TTC549 (cell line): ENCODE measurements at regions not wholly inside any gene's neighbourhood (a gene's known extent, or its start where the extent isn't known, plus 50 kb on each side); places are given as distances from the start of the nearest gene placed in this dataset.

ENCODE experiments used
- FAIRE-seq: peaks from 2 replicates; lab custom pipeline; 2012; peaks lifted over from hg19 to GRCh38; lab: Jason Lieb, UNC

GRCh38 chr2:221073326-221074049 is 498.6 kb downstream of the EPHA4 start:
- FAIRE-seq = no peak

GRCh38 chr2:221074238-221074637 is 497.9 kb downstream of the EPHA4 start:
- FAIRE-seq = no peak

- no peak for FAIRE-seq
Measured at GRCh38 chr2:221075203-221075602, 496.9 kb downstream of the EPHA4 start.

- no peak for FAIRE-seq
Measured at GRCh38 chr2:221077251-221077650, 494.9 kb downstream of the EPHA4 start.

- FAIRE-seq = no peak
Measured at GRCh38 chr2:221077799-221078198, 494.3 kb downstream of the EPHA4 start.

- no peak for FAIRE-seq
Measured at GRCh38 chr2:221085341-221085900, 486.7 kb downstream of the EPHA4 start.

GRCh38 chr2:221085936-221086335 is 486.2 kb downstream of the EPHA4 start:
- FAIRE-seq = no peak

- FAIRE-seq = no peak
Measured at GRCh38 chr2:221087779-221088178, 484.3 kb downstream of the EPHA4 start.

GRCh38 chr2:221088506-221088905 is 483.6 kb downstream of the EPHA4 start:
- FAIRE-seq = no peak

- no peak for FAIRE-seq
Measured at GRCh38 chr2:221095356-221095755, 476.7 kb downstream of the EPHA4 start.

- FAIRE-seq = no peak
Measured at GRCh38 chr2:221096706-221097567, 475.2 kb downstream of the EPHA4 start.

- FAIRE-seq = no peak
Measured at GRCh38 chr2:221097568-221097915, 474.6 kb downstream of the EPHA4 start.

GRCh38 chr2:221097949-221098348 is 474.2 kb downstream of the EPHA4 start:
- FAIRE-seq = no peak

GRCh38 chr2:221100467-221101089 is 471.5 kb downstream of the EPHA4 start:
- no peak for FAIRE-seq

- no peak for FAIRE-seq
Measured at GRCh38 chr2:221102896-221103688, 469.0 kb downstream of the EPHA4 start.

- no peak for FAIRE-seq
Measured at GRCh38 chr2:221103930-221104329, 468.2 kb downstream of the EPHA4 start.

- no peak for FAIRE-seq
Measured at GRCh38 chr2:221104361-221104811, 467.7 kb downstream of the EPHA4 start.

GRCh38 chr2:221106241-221106640 is 465.9 kb downstream of the EPHA4 start:
- no peak for FAIRE-seq

- FAIRE-seq = no peak
Measured at GRCh38 chr2:221107424-221107823, 464.7 kb downstream of the EPHA4 start.

GRCh38 chr2:221109552-221109951 is 462.6 kb downstream of the EPHA4 start:
- FAIRE-seq = no peak

- no peak for FAIRE-seq
Measured at GRCh38 chr2:221111739-221112138, 460.4 kb downstream of the EPHA4 start.

- FAIRE-seq = no peak
Measured at GRCh38 chr2:221112744-221113143, 459.4 kb downstream of the EPHA4 start.
